ENCODE measurements at regions not wholly inside any gene's neighbourhood (a gene's known extent, or its start where the extent isn't known, plus 50 kb on each side); places are given as distances from the start of the nearest gene placed in this dataset.

DNA sequence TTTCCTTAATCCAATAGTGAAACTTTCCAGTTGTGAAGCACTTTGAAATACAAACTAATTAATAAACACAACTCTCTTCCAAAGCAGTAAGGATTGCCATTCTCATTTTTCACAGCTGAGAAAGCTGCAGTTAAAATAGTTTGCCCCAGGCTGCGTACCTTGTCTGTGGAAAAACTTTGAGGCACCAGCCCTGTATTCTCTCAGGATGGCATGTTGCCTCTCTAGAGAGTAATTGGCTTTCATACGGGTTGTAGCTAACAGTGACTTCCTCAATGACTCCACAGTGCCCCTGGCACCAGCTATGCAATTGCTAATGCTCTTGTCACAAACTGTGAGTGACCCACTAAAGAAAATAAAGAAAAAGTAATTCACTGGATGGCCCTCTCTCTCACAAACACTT is 345.7 kb downstream of the MTX2 start:
- no peak for DNase-seq (ENCODE audit: insufficient read length, low spot score, missing footprints)
- no peaks in the 10 kb centered on the region for H3K79me2 ChIP-seq (ENCODE audit: insufficient read depth, low read length)

DNA sequence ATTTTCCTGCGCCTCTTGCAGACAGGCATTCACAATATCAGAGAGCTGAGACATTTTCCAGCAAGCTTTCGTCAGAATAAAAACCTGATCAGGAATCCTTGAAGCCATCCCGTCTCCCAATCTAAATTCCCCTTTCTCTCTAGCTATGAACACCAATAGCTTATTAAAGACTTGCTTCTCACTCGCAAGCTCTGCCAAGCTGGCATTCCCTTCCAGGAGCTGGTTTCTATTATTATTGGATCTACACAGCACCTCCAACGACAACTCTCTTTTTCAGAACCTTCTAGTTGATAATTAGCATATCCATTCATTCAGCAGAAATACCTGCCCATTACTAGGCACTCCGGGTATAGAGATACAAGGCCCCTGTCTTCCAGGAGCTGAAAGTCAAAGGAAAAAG is 350.3 kb downstream of the MTX2 start:
- Histone ChIP-seq H3K4me3 (ENCODE audit: insufficient read depth, low read length) (no peak overlapping the region), H3K79me2 (ENCODE audit: insufficient read depth, low read length) (no peaks in the 10 kb centered on the region), H3K27ac (ENCODE audit: low read depth, low read length) (no peak overlapping the region), H2AFZ (ENCODE audit: low read length) (no peak overlapping the region), H3K4me2 (ENCODE audit: insufficient read depth, low read length) (no peak overlapping the region), H3K36me3 (ENCODE audit: insufficient read depth, low read length) (no peaks in the 10 kb centered on the region), H4K20me1 (ENCODE audit: insufficient read depth, low read length) (no peaks in the 10 kb centered on the region), H3K4me1 (ENCODE audit: insufficient read depth, low read length) (no peaks in the 10 kb centered on the region), H3K27me3 (ENCODE audit: insufficient read depth, low read length) (no peaks in the 10 kb centered on the region), H3K9me3 (ENCODE audit: low read depth, low read length) (no peaks in the 10 kb centered on the region)
- no peak for DNase-seq (ENCODE audit: insufficient read length, low spot score, missing footprints)
- TF ChIP-seq, protein P1, sequence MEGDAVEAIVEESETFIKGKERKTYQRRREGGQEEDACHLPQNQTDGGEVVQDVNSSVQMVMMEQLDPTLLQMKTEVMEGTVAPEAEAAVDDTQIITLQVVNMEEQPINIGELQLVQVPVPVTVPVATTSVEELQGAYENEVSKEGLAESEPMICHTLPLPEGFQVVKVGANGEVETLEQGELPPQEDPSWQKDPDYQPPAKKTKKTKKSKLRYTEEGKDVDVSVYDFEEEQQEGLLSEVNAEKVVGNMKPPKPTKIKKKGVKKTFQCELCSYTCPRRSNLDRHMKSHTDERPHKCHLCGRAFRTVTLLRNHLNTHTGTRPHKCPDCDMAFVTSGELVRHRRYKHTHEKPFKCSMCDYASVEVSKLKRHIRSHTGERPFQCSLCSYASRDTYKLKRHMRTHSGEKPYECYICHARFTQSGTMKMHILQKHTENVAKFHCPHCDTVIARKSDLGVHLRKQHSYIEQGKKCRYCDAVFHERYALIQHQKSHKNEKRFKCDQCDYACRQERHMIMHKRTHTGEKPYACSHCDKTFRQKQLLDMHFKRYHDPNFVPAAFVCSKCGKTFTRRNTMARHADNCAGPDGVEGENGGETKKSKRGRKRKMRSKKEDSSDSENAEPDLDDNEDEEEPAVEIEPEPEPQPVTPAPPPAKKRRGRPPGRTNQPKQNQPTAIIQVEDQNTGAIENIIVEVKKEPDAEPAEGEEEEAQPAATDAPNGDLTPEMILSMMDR (IDR thresholded peaks at IDR 0.05; ENCODE audit: extremely low read depth, low read depth, low read length) = no peak

More for the DNA sequence above, 345.7 kb downstream of the MTX2 start:
- peaks cover 18% of the 10 kb centered on the region for H3K4me1 ChIP-seq (ENCODE audit: insufficient read depth, low read length)
- no peaks in the 10 kb centered on the region for H3K9me3 ChIP-seq (ENCODE audit: low read depth, low read length)
- H3K4me3 ChIP-seq (ENCODE audit: insufficient read depth, low read length) = no peak overlapping the region
- no peaks in the 10 kb centered on the region for H4K20me1 ChIP-seq (ENCODE audit: insufficient read depth, low read length)
- no peak overlapping the region for H3K4me2 ChIP-seq (ENCODE audit: insufficient read depth, low read length)
- H3K27ac ChIP-seq (ENCODE audit: low read depth, low read length) = no peak overlapping the region
- no peaks in the 10 kb centered on the region for H3K36me3 ChIP-seq (ENCODE audit: insufficient read depth, low read length)
- H2AFZ ChIP-seq (ENCODE audit: low read length) = no peak overlapping the region
- TF ChIP-seq, protein P1 (IDR thresholded peaks at IDR 0.05; ENCODE audit: extremely low read depth, low read depth, low read length) = no peak
- H3K27me3 ChIP-seq (ENCODE audit: insufficient read depth, low read length) = no peaks in the 10 kb centered on the region

DNA sequence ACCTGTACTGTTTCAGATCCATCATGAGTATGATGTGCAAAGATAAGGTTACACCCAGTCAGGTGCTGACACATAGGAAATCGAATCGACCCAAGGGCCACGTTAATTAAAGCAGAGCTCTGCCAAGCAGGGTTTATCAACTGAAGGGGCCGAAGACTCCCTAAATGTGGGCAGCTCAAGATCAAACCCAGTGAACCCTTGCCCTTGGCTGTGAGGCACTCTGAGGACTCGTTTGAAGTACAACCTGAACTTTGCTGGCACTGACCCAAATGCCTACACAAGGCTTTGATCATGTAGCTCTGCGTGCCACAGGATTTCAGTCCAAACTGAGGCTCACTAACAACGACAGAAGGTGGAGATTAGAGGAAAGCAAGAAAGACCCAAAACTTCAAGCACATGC is 352.1 kb downstream of the MTX2 start:
- DNase-seq (ENCODE audit: insufficient read length, low spot score, missing footprints) = no peak
- no peaks in the 10 kb centered on the region for H3K36me3 ChIP-seq (ENCODE audit: insufficient read depth, low read length)
- no peaks in the 10 kb centered on the region for H3K27me3 ChIP-seq (ENCODE audit: insufficient read depth, low read length)
- H3K9me3 ChIP-seq (ENCODE audit: low read depth, low read length) = no peaks in the 10 kb centered on the region
- H4K20me1 ChIP-seq (ENCODE audit: insufficient read depth, low read length) = no peaks in the 10 kb centered on the region
- no peak overlapping the region for H3K27ac ChIP-seq (ENCODE audit: low read depth, low read length)
- no peaks in the 10 kb centered on the region for H3K79me2 ChIP-seq (ENCODE audit: insufficient read depth, low read length)
- no peak overlapping the region for H3K4me3 ChIP-seq (ENCODE audit: insufficient read depth, low read length)
- TF ChIP-seq, protein P1 (IDR thresholded peaks at IDR 0.05; ENCODE audit: extremely low read depth, low read depth, low read length) = no peak
- no peak overlapping the region for H3K4me2 ChIP-seq (ENCODE audit: insufficient read depth, low read length)
- H2AFZ ChIP-seq (ENCODE audit: low read length) = no peak overlapping the region
- H3K4me1 ChIP-seq (ENCODE audit: insufficient read depth, low read length) = no peaks in the 10 kb centered on the region

DNA sequence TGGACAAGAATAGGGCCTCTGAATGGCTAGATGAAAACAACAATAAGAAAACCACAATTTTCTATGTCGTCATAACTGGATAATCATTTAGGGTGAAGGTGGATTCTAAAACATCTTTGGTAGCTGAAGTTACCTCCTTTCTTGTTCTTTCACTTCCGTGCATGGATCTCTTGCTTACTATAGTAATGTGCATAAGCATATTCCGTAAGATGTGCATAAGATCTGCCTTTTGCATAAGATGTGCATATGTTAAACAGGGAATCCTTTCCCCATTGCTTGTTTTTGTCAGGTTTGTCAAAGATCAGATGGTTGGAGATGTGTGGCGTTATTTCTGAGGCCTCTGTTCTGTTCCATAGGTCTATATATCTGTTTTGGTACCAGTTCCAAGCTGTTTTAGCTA is 353.6 kb downstream of the MTX2 start:
- H4K20me1 ChIP-seq (ENCODE audit: insufficient read depth, low read length) = no peaks in the 10 kb centered on the region
- no peak overlapping the region for H3K4me3 ChIP-seq (ENCODE audit: insufficient read depth, low read length)
- DNase-seq (ENCODE audit: insufficient read length, low spot score, missing footprints) = no peak
- no peaks in the 10 kb centered on the region for H3K36me3 ChIP-seq (ENCODE audit: insufficient read depth, low read length)
- no peak overlapping the region for H2AFZ ChIP-seq (ENCODE audit: low read length)
- H3K27me3 ChIP-seq (ENCODE audit: insufficient read depth, low read length) = no peaks in the 10 kb centered on the region
- no peaks in the 10 kb centered on the region for H3K4me1 ChIP-seq (ENCODE audit: insufficient read depth, low read length)
- TF ChIP-seq, protein P1 (IDR thresholded peaks at IDR 0.05; ENCODE audit: extremely low read depth, low read depth, low read length) = no peak
- no peaks in the 10 kb centered on the region for H3K9me3 ChIP-seq (ENCODE audit: low read depth, low read length)
- no peak overlapping the region for H3K4me2 ChIP-seq (ENCODE audit: insufficient read depth, low read length)
- no peaks in the 10 kb centered on the region for H3K79me2 ChIP-seq (ENCODE audit: insufficient read depth, low read length)
- no peak overlapping the region for H3K27ac ChIP-seq (ENCODE audit: low read depth, low read length)
